ENCODE measurements at regions not wholly inside any gene's neighbourhood (a gene's known extent, or its start where the extent isn't known, plus 50 kb on each side); places are given as distances from the start of the nearest gene placed in this dataset.

DNA sequence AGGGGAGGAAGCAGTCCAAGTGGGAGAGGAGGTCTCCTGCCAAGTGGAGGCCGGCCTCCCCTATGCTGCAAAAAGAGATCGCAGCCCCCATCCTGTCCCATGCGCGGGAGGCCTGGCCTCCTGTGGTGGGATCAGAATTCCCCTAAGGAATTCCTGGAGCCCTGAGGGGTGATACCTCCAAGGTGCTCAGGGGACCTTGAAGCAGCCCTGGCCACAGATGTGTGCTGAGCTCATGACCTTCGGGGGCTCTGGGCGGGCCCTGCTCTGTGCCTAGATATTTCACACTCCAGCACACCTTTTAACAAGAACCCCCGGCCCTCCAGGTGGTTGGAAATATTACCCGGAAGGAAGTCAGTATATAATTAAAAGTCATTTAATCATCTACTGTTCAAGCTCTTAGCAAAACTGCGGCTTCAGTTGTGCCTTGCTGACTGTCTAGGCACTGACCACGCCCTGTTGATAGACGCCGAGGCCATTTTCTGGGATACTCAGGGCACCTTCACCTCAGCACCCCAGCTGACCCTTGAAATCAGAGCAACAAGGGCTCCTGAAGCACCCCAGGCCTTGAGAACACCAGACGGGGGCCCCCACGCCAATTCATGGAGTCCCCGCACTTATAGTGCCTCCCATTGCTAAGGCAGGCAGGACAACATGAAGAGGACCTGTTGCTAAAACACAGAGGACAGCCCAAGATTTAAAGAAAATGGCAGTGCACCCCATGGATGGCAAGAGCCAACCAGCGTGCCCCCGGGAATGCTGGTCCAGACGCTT is 119.1 kb downstream of the NDUFA10 start:
- no peak for DNase-seq (ENCODE audit: low read depth)

DNA sequence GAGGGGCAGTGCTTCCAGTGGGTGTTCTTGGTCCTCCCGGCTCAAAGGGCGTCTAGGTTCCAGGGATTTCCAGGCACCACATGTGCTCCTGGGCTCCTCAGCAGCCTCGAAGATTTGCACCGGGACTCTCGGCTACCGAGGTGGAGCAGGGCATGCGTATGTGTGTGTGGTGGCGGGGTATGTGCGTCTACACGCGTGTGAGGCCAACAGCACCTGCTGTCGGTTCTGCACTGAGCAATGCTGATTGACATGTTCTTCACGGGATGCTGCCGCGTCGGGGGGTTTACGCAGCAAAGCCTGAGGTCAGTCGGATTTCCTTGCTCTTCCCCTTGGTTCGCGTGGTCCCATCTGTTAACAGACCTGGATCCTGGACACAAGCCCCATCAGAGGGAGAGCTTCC is 119.8 kb downstream of the NDUFA10 start:
- DNase-seq (ENCODE audit: low read depth) = no peak

DNA sequence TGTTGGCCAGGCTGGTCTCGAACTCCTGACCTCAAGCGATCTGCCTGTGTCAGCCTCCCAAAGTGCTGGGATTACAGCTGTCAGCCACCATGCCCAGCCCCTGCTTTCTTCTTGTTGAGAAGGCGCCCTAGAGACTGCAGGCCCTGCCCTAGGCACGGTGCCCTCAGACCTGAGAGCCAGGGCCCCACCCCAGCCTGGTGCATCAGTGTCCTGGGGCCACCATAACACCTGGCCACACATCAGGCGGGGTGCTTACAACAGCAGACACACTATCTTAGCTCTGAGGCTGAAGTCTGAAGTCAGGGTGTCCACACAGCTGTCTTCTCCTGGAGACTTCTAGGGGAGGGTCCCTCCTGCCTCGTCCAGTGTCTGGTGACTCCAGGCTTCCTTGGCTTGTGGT is 120.6 kb downstream of the NDUFA10 start:
- no peak for DNase-seq (ENCODE audit: low read depth)

DNA sequence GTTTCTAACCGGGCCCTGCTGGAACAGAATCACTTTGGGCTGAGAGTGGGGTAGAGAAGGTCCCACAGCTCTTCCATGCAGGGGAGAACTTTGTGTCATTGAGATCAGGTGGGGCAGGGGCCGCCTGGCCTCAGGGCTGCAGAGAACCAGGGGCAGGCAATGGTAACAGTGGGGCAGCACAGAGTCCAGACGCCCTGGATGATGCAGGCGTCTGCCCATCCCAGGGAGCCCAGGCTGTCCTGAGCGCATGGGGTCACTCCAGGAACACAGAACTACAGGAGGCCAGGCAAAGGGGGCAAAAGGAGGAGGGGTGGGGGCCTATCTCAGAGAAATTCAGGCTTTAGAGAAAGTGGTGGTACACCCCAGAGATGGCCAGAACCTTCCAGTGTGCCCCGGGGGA is 121.3 kb downstream of the NDUFA10 start:
- DNase-seq (ENCODE audit: low read depth) = no peak

DNA sequence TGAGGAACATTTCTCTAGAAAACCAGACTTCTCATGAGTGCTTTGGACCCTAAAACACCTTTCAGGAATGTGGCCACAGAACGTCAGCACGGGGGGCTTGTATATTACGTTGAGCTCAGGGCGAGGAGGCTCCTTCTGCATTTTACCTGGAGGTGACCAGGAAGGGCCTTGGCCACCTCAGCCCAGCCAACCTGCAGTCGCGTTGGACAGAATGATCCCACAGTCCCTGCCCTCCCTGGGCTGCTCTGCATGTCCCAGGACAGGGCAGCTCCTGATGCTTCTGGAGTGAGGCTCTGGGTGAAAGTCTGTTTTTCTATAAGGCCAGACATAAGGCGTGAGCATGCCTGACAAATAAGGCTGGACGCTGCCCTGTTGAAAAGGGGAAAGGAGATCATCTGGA is 121.9 kb downstream of the NDUFA10 start:
- DNase-seq (ENCODE audit: low read depth) = no peak

DNA sequence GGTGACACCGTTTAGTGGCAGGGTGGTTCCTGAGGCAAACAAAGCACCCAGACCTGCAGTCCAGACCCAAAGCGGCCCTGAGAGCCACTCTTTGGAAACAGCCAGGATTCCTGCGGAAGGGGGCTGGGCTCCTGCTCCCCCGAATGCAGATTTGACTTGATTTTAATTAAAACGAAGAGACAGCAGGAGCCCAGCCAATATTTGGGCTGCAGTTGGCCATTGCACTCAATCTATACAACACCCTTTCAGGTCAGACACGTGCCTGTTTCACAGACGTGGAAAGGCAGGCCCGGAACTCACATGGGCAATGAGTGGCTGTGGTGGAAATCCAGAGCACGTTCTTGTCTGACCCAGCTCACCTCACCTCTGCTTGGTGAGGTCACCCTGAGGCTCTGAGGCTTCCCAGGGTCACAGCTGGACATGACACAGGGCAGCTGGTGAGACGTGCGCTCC is 122.4 kb downstream of the NDUFA10 start:
- DNase-seq (ENCODE audit: low read depth) = no peak

DNA sequence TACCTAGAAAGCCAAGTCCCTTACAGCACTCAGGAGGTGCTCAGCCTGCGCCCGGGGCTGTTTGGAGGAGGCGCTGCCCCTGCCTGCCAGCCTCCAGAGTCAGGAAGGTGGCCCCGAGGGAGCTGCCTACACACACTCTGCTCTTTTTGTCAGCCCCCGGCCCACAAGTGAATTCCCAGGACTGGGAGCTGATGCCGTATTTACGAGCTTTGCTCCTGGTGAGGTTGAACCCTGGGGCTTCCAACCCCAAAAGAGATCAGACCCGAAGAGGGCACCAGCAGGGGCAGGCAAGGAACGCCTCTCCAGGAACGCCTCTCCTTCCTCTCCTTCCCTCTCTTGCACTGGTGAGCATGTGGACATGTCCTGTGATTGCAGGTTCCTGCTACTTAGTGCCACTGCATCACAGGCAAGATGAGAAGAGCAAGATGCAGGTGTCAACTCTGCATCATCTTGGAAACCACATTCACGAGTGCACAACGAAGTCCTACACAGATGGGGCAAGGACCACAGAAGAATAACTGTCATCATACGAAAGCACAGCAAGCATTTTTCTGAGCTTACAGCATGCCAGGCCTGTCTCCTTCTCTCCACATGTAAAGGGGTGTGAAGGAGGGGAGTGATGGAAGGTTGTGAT is 126.7 kb downstream of the NDUFA10 start:
- DNase-seq (ENCODE audit: low read depth) = no peak

DNA sequence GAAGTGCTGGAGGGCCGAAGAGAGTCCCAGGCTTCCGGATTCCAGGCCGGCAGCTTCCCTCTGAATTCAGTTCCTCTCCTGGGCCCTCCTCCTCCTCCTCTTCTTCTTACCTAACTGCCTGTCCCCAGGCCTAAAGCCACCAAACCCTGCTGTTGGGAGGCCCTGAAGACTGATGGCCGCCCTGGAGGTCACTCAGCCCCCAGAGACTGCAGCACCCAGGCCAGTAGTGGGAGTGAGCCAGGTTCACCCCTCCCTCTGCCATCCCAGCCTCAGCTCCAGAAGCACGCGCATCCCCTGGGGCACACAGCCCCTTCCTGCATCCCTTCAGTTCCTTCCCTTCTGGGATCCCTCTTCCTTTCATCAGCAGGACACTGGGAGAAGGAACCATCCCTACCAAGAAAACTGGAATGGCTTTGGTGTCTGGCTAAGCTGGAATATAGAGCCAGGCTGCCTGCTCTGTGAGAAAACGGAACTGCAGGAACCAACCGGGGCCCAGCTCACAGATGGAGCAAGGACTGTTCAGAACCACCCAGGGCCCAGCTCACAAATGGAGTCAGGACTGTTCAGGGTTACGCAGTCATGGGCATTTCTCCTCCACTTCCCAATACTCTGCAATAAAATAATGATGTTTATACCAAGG is 127.4 kb downstream of the NDUFA10 start:
- DNase-seq (ENCODE audit: low read depth) = no peak

DNA sequence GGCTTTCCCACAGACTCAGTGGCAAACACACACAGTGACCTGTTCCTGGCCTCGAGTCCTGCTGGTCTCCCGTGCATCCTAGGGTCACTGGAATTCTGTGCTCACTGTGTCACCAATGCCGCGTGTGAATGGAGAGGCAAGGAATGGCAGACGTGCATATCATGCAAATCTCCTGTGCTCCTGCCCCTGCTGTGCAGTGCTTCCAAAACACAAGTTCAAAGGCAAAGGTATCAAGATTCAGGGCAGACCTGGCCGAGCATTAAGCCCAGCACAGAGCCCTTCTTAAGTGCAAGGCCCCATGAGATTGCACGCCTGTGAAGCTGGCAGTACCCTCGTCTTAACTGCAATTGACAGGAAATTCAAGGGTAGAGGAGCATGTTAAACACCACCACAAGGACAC is 129.1 kb downstream of the NDUFA10 start:
- no peak for DNase-seq (ENCODE audit: low read depth)

DNA sequence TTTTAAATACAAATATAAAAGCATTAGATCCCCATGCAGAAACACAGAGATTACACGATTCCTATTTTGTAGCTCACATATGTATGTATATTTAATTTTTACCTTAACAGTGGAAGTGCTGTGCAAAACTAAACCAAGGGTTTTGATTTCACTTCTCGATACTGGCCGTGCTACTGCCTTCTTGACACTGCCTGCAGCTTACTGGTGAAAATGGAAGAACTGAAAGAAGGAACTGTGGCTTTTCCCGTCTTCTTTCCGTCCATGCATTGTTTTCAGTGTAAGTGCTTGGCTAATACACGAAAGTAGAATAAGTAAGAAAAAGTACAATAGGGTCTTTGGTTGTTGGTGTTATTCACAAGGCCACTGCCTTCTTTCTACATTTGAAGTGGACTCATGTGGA is 129.5 kb downstream of the NDUFA10 start:
- DNase-seq (ENCODE audit: low read depth) = no peak

DNA sequence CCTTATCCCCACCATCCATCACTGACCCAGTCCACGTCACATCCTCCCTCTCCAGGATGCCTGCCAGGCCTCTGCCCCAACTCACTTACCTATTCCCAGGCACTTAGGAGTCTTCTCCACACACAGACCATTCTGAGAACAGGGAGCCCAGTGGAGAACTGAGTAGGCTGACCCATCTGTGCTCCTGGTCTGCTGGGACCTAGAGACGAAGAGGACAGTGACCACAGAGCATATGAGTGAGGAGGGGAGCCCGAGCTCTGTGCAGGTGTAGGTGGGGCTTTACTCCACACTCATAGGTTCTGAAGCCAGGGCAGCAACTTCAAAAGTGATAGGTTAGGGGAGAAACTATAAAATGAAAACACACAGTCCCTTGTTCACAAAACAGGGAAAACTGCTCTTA is 130.0 kb downstream of the NDUFA10 start:
- DNase-seq (ENCODE audit: low read depth) = no peak

DNA sequence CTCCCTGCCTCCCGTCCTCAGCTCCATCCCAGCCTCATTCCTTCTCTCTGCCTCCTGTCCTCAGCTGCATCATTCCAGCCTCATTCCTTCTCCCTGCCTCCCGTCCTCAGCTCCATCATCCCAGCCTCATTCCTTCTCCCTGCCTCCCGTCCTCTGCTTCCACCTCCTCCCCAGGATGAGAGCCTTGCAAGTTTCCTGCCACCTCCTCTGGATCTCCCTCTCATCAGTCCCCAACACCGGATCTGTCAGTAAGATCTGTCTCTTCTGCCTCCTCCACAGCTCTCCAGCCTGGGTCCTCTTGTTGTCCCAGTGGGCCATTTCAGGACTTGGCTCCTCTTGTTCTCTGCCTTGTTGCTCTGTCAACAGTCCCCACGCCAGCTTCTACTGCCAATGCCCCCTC is 130.9 kb downstream of the NDUFA10 start:
- no peak for DNase-seq (ENCODE audit: low read depth)

DNA sequence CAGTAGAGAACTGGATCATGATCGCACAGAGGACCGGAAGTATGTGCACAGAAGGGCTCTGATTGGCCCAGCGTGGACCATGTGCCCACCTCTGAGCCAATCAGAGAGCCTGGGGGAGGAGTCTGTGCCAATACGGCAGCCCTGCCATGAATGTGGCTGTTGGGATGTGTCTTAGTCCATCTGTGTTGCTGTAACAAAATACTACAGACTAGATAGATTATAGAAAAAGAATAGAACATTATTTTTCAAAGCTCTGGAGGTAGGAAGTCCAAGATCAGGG is 132.0 kb downstream of the NDUFA10 start:
- no peak for DNase-seq (ENCODE audit: low read depth)

DNA sequence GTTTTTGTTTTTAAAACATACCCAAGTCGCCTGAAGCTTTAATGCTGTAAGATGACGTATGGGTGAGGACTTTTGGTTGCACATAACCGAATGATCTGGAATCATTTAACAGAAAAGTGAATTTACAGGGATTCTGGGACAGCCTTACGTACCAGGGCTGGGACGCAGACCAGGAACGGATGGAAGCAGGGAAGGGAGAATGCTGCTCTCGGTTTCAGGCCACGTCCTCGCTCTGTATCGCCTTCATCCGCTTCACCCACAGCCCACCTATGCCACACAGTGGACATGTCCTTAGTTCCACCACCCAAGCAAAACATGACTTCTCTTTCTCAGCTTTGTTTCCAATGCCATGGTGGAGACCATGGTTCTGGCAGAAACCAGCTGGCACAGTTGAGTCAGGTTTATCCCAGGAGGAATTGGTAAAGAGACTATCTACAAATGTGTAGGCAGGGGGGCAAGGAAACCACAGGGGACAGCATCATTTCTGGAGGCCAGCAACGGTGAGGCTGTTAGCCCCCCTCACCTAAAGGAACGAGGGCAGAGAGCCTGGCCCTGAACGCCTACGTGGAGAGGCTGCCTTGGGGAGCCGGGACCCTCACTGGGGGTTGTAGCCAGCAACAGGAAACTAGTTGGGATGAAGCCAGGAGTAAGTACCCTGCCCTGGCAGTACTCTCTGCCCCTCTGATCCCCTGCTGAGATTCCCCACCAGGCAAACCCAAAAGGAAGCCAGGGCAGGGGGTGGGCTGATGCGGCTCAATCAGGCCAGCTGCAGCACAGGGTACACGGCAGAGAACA is 132.5 kb downstream of the NDUFA10 start:
- DNase-seq (ENCODE audit: low read depth) = no peak

DNA sequence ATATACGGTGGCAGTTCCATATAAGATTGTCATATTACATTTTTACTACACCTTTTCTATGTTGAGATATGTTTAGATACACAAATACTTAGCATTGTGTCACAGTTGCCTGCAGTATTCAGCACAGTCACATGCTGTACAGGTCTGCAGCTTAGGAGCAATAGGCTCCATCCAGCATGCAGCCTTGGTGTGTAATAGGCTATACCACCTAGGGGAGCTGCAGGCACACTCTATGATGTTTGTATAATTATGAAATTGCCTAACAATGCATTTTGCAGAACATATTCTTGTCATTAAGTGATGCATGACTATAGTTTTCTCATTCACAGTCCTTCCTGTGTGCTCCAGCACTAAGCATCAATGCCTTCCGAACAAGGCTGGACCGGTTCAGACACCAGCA is 133.4 kb downstream of the NDUFA10 start:
- no peak for DNase-seq (ENCODE audit: low read depth)

DNA sequence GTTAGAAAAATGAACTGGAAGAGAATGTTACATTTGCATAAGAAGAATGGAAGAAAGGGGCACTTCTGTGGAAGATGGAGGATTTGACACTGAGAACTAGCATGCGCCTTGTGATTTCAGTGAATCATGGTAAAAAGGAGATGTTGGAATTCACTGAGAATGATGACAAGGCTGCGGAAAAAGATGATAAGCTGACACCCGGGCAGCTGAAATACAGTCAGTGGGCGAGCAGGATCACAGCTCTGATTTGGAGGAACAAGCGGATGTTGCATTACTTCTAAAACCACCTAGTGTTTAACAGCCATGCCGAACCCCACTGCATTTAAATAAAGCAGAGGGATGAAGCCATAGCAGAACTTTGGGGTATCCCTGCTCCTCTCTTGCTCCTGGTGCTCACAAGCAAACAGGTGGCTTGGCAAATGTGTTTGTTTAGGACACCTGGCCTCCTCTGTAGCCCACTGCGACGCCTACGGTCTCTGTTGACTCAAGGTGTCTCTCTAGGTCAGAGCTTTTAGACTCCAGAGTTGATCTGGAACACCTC is 134.9 kb downstream of the NDUFA10 start:
- no peak for DNase-seq (ENCODE audit: low read depth)

DNA sequence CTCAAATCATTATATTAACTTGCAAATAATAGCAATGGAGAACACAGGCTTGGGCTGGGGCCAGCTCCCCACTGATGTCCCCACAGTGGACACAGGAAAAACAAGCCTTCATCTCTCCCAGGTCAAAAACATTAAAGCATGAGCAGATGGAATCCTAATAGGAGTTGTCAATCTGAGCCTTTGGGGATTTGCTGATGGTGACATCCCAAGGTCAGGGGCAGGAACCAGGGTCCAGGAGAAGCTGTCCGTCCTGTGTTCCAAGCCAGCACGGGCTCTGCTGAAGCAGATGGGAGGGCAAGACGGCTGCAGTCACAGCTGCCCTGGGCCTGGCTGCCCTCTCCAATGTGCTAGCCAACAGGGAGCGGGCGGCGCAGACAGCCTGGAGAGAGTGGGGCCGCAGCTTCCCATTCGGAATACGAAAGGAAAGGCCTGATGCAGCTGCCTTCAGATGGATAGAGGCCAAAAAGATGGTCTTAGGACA is 135.5 kb downstream of the NDUFA10 start:
- no peak for DNase-seq (ENCODE audit: low read depth)

DNA sequence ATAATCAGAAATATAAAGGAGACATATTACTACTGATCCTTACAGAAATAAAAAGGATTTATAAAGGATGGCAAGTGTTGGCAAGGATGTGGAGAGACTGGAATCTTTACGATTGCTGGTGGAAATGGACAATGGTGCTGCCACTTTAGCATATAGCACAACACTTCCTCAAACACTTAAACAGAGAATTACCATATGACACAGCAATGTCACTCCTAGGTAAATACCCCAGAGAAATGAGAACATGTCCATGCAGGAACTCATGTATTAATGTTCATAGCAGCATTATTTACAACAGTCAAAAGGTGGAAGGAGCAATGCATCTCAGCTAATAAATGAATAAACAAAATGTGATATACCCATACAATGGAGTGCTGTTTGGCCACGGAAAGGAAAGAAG is 137.5 kb downstream of the NDUFA10 start:
- no peak for DNase-seq (ENCODE audit: low read depth)

DNA sequence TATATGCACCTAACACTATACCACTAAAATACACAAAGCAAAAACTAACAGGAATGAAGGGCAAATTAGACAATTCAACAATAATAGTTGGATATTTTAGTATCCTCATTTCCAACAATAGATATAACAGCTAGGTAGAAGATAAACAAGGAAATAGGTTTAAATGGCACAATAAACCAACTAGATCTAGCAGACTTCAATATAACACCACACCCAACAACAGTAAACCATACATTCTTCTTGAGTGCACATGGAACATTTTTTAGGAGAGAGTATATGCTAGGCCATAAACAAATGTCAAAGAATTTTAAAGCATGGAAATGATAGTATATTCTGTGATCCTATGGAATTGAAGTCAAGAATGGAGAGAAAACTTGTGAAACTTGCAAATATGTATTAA is 138.4 kb downstream of the NDUFA10 start:
- no peak for DNase-seq (ENCODE audit: low read depth)

DNA sequence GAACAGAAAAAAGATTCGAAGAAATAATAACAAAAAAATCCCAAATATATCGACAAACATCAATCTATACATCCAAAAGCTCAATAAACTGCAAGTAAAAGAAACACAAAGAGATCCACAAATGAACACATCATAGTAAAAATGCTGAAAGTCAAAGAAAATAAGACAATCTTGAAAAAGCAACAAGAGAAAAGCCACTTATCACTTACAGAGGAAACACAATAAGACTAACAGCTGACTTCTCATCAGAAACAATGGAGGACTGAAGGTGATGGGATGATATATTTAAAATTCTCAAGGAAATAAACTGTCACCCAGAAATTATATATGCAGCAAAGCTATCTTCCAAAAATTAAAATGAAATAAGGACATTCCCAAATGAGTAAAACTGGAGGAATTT is 140.3 kb downstream of the NDUFA10 start:
- DNase-seq (ENCODE audit: low read depth) = no peak

DNA sequence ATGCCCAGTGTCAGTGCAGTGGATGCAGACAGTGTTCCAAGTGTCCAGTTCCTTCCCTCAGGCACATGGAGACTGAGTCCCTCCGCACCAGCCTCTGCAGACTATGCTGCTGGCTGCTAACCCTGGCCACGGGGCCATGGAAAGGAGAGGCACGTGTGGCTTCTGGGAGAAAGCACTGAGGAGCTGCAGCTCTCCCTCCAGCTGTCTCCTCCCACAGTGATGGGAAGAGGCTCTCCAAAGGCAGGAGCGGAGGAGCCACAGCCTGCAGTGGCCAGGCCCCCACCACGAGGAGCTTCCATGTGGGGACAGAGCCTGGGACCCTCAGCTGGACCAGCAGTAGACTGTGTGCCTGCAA is 141.1 kb downstream of the NDUFA10 start:
- no peak for DNase-seq (ENCODE audit: low read depth)

DNA sequence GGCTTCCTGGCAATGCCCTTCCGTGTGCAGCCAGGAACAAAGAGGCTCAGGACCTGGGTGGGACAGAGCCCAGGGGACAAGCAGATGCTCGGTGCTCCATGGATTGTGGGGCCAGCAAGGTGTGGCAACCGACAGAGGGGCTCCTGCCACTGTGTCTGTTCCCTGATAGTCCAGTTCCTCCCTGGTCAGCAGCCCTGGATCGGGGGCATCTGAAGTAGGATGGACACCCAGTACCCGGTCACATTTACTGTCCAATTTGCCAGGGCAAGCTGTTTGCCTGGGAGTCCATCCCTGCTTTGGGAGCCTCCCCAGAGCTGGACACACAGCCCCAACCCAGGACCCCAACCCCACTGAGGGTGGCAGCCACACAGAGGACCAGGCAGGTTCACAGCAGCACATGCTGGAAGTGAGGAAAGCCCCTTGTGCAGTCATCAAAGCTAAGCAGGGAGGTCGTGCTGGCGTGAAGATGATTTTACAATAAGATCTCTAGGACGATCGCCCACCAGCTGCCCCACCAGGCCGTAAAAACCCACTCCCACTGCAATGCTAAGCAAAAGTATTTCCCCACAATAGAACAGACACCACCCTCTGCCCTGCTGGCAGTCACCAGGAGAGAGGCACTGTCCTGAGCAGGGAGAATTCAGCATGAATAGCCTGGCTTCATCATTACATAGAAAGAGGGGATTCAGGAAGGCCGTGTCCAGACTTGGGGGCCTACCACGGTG is 141.7 kb downstream of the NDUFA10 start:
- DNase-seq (ENCODE audit: low read depth) = no peak
